ENCODE measurements at regions not wholly inside any gene's neighbourhood (a gene's known extent, or its start where the extent isn't known, plus 50 kb on each side); places are given as distances from the start of the nearest gene placed in this dataset.

DNA sequence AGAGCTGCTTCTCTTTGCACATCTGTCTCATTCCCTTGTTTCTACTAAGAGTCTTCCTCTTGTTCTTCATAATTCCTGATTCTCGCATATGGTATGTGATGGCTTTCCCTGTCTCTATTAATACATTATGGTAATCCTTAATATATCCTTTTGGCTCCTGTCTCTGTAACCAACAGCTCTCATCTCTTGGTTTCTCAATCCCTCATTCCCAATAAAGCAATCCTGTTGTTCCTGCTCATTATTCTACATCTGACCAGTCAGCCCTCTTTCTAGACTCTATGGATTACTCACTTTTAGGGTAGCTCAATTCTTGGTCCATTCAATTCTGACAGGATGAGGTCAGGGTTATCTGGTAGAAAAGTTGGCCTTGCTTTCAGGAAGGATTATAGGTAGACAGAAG is 349.9 kb downstream of the LRIG3 start:
- H3K79me2 ChIP-seq (ENCODE audit: control insufficient read depth, low read length) = no peaks in the 10 kb centered on the region
- no peaks in the 10 kb centered on the region for H3K4me1 ChIP-seq (ENCODE audit: control insufficient read depth, low read length)
- H3K27ac ChIP-seq (ENCODE audit: low read depth, low read length) = no peak overlapping the region
- no peaks in the 10 kb centered on the region for H3K9me2 ChIP-seq (replicated peaks; ENCODE audit: control insufficient read depth, low read length)
- H3F3A ChIP-seq (ENCODE audit: control insufficient read depth, insufficient read depth) = no peaks in the 10 kb centered on the region
- no peak overlapping the region for H3K4me2 ChIP-seq (ENCODE audit: low read length)
- no peaks in the 10 kb centered on the region for H3K9me3 ChIP-seq (ENCODE audit: control insufficient read depth, insufficient read depth, low read length)
- no peaks in the 10 kb centered on the region for H3K36me3 ChIP-seq (ENCODE audit: control insufficient read depth, low read length)
- TF ChIP-seq EZH2phosphoT487 (IDR thresholded peaks at IDR 0.05; ENCODE audit: borderline replicate concordance, low read length) = no peak
- no peak for TF ChIP-seq CTCF (IDR thresholded peaks at IDR 0.05; ENCODE audit: low read depth, low read length, poor library complexity, severe bottlenecking)
- H3K27me3 ChIP-seq (ENCODE audit: control insufficient read depth, low read length) = no peaks in the 10 kb centered on the region
- H3K4me3 ChIP-seq (ENCODE audit: low read length) = no peak overlapping the region
- H4K20me1 ChIP-seq (ENCODE audit: control insufficient read depth, insufficient read depth, low read depth, low read length) = no peaks in the 10 kb centered on the region

DNA sequence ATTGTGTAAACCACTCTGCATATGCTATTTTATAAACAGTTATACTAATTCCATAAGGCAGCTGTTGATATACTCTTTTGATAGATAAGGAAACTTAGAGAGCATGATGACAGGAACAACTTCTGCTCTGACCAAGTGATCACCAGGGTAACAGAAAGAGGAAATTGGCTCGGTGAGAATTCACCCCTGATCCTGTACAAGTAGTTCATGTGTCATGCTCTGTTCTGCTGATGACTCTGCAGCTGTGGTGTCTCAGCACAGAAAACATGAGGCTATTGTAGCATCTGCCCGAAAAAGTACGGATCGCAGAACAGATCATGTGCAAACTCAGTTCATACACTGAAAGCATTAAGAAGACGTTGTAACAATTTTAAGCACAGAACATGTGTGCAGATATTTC is 345.0 kb downstream of the LRIG3 start:
- Histone ChIP-seq H4K20me1 (ENCODE audit: control insufficient read depth, insufficient read depth, low read depth, low read length) (no peaks in the 10 kb centered on the region), H3K9me2 (replicated peaks; ENCODE audit: control insufficient read depth, low read length) (no peaks in the 10 kb centered on the region), H3K4me3 (ENCODE audit: low read length) (no peak overlapping the region), H3K4me1 (ENCODE audit: control insufficient read depth, low read length) (no peaks in the 10 kb centered on the region), H3K9me3 (ENCODE audit: control insufficient read depth, insufficient read depth, low read length) (no peaks in the 10 kb centered on the region), H3K36me3 (ENCODE audit: control insufficient read depth, low read length) (no peaks in the 10 kb centered on the region), H3F3A (ENCODE audit: control insufficient read depth, insufficient read depth) (no peaks in the 10 kb centered on the region), H3K4me2 (ENCODE audit: low read length) (no peak overlapping the region), H3K79me2 (ENCODE audit: control insufficient read depth, low read length) (no peaks in the 10 kb centered on the region), H3K27me3 (ENCODE audit: control insufficient read depth, low read length) (no peaks in the 10 kb centered on the region), H3K27ac (ENCODE audit: low read depth, low read length) (no peak overlapping the region)
- TF ChIP-seq EZH2phosphoT487 (IDR thresholded peaks at IDR 0.05; ENCODE audit: borderline replicate concordance, low read length) (no peak), CTCF (IDR thresholded peaks at IDR 0.05; ENCODE audit: low read depth, low read length, poor library complexity, severe bottlenecking) (no peak)

DNA sequence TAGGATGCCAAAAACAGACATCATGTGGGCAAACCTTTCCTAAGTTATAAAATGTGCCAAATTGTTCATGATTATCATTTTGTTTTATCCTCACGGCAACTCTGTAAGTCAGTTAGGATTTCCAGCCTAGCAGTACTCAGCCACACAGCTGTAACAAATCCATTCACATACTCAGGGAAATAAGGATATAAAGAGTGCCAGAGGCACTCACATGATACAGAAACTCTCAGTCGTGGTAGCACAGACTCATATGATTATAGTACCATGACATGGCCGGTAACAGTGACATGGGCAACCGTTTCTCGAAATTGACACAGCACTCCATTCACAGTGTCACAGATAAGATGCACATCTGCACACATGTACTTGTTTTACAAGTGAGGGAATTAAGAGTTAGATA is 344.2 kb downstream of the LRIG3 start:
- Histone ChIP-seq H3F3A (ENCODE audit: control insufficient read depth, insufficient read depth) (no peaks in the 10 kb centered on the region), H3K4me3 (ENCODE audit: low read length) (no peak overlapping the region), H3K27ac (ENCODE audit: low read depth, low read length) (no peak overlapping the region), H3K36me3 (ENCODE audit: control insufficient read depth, low read length) (no peaks in the 10 kb centered on the region), H3K4me1 (ENCODE audit: control insufficient read depth, low read length) (no peaks in the 10 kb centered on the region), H3K4me2 (ENCODE audit: low read length) (no peak overlapping the region), H3K9me2 (replicated peaks; ENCODE audit: control insufficient read depth, low read length) (no peaks in the 10 kb centered on the region), H4K20me1 (ENCODE audit: control insufficient read depth, insufficient read depth, low read depth, low read length) (no peaks in the 10 kb centered on the region), H3K27me3 (ENCODE audit: control insufficient read depth, low read length) (no peaks in the 10 kb centered on the region), H3K9me3 (ENCODE audit: control insufficient read depth, insufficient read depth, low read length) (no peaks in the 10 kb centered on the region), H3K79me2 (ENCODE audit: control insufficient read depth, low read length) (no peaks in the 10 kb centered on the region)
- no peak for TF ChIP-seq CTCF (IDR thresholded peaks at IDR 0.05; ENCODE audit: low read depth, low read length, poor library complexity, severe bottlenecking)
- TF ChIP-seq EZH2phosphoT487 (IDR thresholded peaks at IDR 0.05; ENCODE audit: borderline replicate concordance, low read length) = no peak

DNA sequence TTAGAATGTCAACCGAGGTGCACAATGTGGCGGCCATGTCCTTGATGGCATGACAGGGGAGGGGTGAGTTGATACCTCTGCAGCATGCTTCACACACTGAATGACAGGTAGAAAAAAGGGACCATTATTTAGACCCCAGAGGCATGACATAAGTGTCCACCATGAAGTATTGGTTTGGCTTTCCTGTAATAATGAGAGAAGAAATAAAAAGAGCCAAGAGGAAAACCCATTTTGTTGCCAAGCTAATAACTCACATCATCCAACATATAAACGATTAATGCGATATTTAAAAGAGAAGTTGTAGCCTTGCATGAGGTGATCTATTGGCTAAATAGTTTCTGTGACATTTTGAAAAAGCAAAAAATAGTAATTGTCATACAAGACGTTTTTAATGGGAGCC is 343.4 kb downstream of the LRIG3 start:
- TF ChIP-seq EZH2phosphoT487 (IDR thresholded peaks at IDR 0.05; ENCODE audit: borderline replicate concordance, low read length) (no peak), CTCF (IDR thresholded peaks at IDR 0.05; ENCODE audit: low read depth, low read length, poor library complexity, severe bottlenecking) (no peak)
- no peak overlapping the region for H3K4me2 ChIP-seq (ENCODE audit: low read length)
- no peak overlapping the region for H3K4me3 ChIP-seq (ENCODE audit: low read length)
- H3K9me2 ChIP-seq (replicated peaks; ENCODE audit: control insufficient read depth, low read length) = no peaks in the 10 kb centered on the region
- no peaks in the 10 kb centered on the region for H3K9me3 ChIP-seq (ENCODE audit: control insufficient read depth, insufficient read depth, low read length)
- no peaks in the 10 kb centered on the region for H3K27me3 ChIP-seq (ENCODE audit: control insufficient read depth, low read length)
- no peaks in the 10 kb centered on the region for H3K36me3 ChIP-seq (ENCODE audit: control insufficient read depth, low read length)
- H3F3A ChIP-seq (ENCODE audit: control insufficient read depth, insufficient read depth) = no peaks in the 10 kb centered on the region
- no peaks in the 10 kb centered on the region for H3K4me1 ChIP-seq (ENCODE audit: control insufficient read depth, low read length)
- no peaks in the 10 kb centered on the region for H3K79me2 ChIP-seq (ENCODE audit: control insufficient read depth, low read length)
- H4K20me1 ChIP-seq (ENCODE audit: control insufficient read depth, insufficient read depth, low read depth, low read length) = no peaks in the 10 kb centered on the region
- H3K27ac ChIP-seq (ENCODE audit: low read depth, low read length) = no peak overlapping the region

Data from DOHH2 (cell line).